A549 (cell line): ENCODE measurements at regions not wholly inside any gene's neighbourhood (a gene's known extent, or its start where the extent isn't known, plus 50 kb on each side); places are given as distances from the start of the nearest gene placed in this dataset.

Experiments
- ATAC-seq, 2 experiments: fragments of 200-7000 bp in 1 of 2; fragments of >200 bp in 1 of 2; cut with Nextera tagmentation in 1 of 2; cut with Tn5 transposase in 1 of 2; 3 replicates each; pipeline versions ENCODE4 v1.8.0 to v1.9.1; 2018 to 2020; ENCODE audit warnings: mild to moderate bottlenecking in 1 of 2, moderate library complexity in 1 of 2
- CTCF ChIA-PET: fragments of 300-600 bp; sonication (Branson Sonifier 250); formaldehyde crosslinking; extraction: SDS; loops from one replicate; lab custom pipeline; 2021; ENCODE audit warnings: antibody characterized with exemption, inconsistent platforms; lab: Yijun Ruan, JAX
- POLR2A ChIA-PET: fragments of 350-600 bp; formaldehyde crosslinking; extraction: SDS; loops from one replicate; lab custom pipeline; 2021; ENCODE audit warnings: antibody characterized with exemption, inconsistent platforms; lab: Yijun Ruan, JAX
- DNase-seq, 2 experiments: peaks; one replicate each; pipeline versions ENCODE4 v3.0.0 to v3.0.0-alpha.2; 2011 to 2016; ENCODE audit warnings: low read depth in 1 of 2, low spot score in 1 of 2
- FAIRE-seq: peaks from 2 replicates; lab custom pipeline; 2011; peaks lifted over from hg19 to GRCh38; lab: Jason Lieb, UNC
- H3K27ac ChIP-seq, 2 experiments: fragments of >200 bp; sonication (Bioruptor Twin); formaldehyde crosslinking; 3 replicates each; pipeline ENCODE4 v1.5.1; 2016 to 2017
- H3K4me1 ChIP-seq: fragments of >200 bp; sonication (Bioruptor Twin); formaldehyde crosslinking; 3 replicates; pipeline ENCODE4 v1.6.1; 2016
- H3K4me2 ChIP-seq: fragments of >200 bp; sonication (Bioruptor Twin); formaldehyde crosslinking; 3 replicates; pipeline ENCODE4 v1.6.1; 2016
- H3K4me3 ChIP-seq: fragments of >200 bp; sonication (Bioruptor Twin); formaldehyde crosslinking; 3 replicates; pipeline ENCODE4 v1.5.1; 2016
- H3K9me3 ChIP-seq: fragments of >200 bp; sonication (Bioruptor Twin); formaldehyde crosslinking; 3 replicates; pipeline ENCODE4 v1.6.1; 2016
- BHLHE40 ChIP-seq: IDR thresholded peaks from 2 replicates; pipeline ENCODE4 v1.6.1; 2012; ENCODE audit warnings: low read depth, low read length, inconsistent platforms
- CBX8 ChIP-seq: fragments of 200-600 bp; sonication (generic); IDR thresholded peaks from 2 replicates; pipeline ENCODE4 v1.6.1; 2016
- CEBPB ChIP-seq, 2 experiments: fragments of >200 bp in 1 of 2; sonication (Bioruptor Twin) in 1 of 2; formaldehyde crosslinking in 1 of 2; IDR thresholded peaks; 2 replicates each; pipeline ENCODE4 v1.6.1; 2012 to 2016
- CHD2 ChIP-seq: fragments of 150-350 bp; IDR thresholded peaks from 2 replicates; pipeline ENCODE4 v1.6.1; 2014; ENCODE audit warnings: low read length; ENCODE audit not compliant: partially characterized antibody
- ESRRA ChIP-seq: fragments of 150-350 bp; IDR thresholded peaks from 2 replicates; pipeline ENCODE4 v1.6.1; 2014; ENCODE audit warnings: mild to moderate bottlenecking, low read length, borderline replicate concordance
- FOSB ChIP-seq: fragments of 250-450 bp; sonication (Bioruptor Pico); IDR thresholded peaks from 2 replicates; pipeline ENCODE4 v1.5.0; 2020; ENCODE audit warnings: mild to moderate bottlenecking, moderate library complexity
- HEYL ChIP-seq: fragments of 250-450 bp; sonication (Bioruptor Pico); IDR thresholded peaks from 2 replicates; pipeline ENCODE4 v1.8.0; 2021; ENCODE audit warnings: mild to moderate bottlenecking, moderate library complexity
- HOXA7 ChIP-seq: fragments of 250-450 bp; sonication (Bioruptor Pico); IDR thresholded peaks from 2 replicates; pipeline ENCODE4 v1.5.0; 2020; ENCODE audit warnings: mild to moderate bottlenecking, moderate library complexity
- JUNB ChIP-seq: fragments of >200 bp; sonication (Bioruptor Twin); formaldehyde crosslinking; IDR thresholded peaks from 2 replicates; pipeline ENCODE4 v1.6.1; 2016
- KDM1A ChIP-seq: fragments of 200-600 bp; sonication (generic); IDR thresholded peaks from 2 replicates; pipeline ENCODE4 v1.6.1; 2016; ENCODE audit warnings: low read depth, mild to moderate bottlenecking
- PBX3 ChIP-seq: IDR thresholded peaks from 2 replicates; pipeline ENCODE4 v1.6.1; 2012
- RARB ChIP-seq: fragments of 250-450 bp; sonication (Bioruptor Pico); IDR thresholded peaks from 2 replicates; pipeline ENCODE4 v1.8.0; 2021; ENCODE audit warnings: mild to moderate bottlenecking, moderate library complexity
- RCOR1 ChIP-seq: fragments of 150-350 bp; IDR thresholded peaks from 2 replicates; pipeline ENCODE4 v1.6.1; 2014; ENCODE audit warnings: antibody characterized with exemption, low read length, low read depth
- RFX5 ChIP-seq: fragments of 450-650 bp; IDR thresholded peaks from 2 replicates; pipeline ENCODE4 v1.7.1; 2014; ENCODE audit warnings: antibody characterized with exemption, mild to moderate bottlenecking, moderate library complexity
- RNF2 ChIP-seq: fragments of 200-600 bp; sonication (generic); IDR thresholded peaks from 2 replicates; pipeline ENCODE4 v1.6.1; 2016; ENCODE audit warnings: low read depth, mild to moderate bottlenecking, antibody characterized with exemption, moderate library complexity, borderline replicate concordance
- SREBF2 ChIP-seq: fragments of 450-650 bp; IDR thresholded peaks from 2 replicates; pipeline ENCODE4 v1.6.1; 2014; ENCODE audit warnings: mild to moderate bottlenecking, moderate library complexity
- TFCP2L1 ChIP-seq: fragments of 250-450 bp; sonication (Bioruptor Pico); IDR thresholded peaks from 2 replicates; pipeline ENCODE4 v1.5.0; 2021; ENCODE audit warnings: mild to moderate bottlenecking
- ZFP36 ChIP-seq: fragments of 450-650 bp; IDR thresholded peaks from 2 replicates; pipeline ENCODE4 v1.6.1; 2014; ENCODE audit warnings: borderline replicate concordance; ENCODE audit not compliant: partially characterized antibody
- WGBS: methylation state at CpG from one replicate; pipeline ENCODE4 v1.1.6; 2017; ENCODE audit errors: missing lambda C conversion rate; 5-methylcytosine and 5-hydroxymethylcytosine counted together
- TF ChIP-seq, protein P1 (sequence below): IDR thresholded peaks from 2 replicates; pipeline ENCODE4 v1.6.1; 2012; ENCODE audit warnings: low read depth, borderline replicate concordance
- TF ChIP-seq, protein P2 (sequence below): fragments of >200 bp; sonication (Bioruptor Twin); formaldehyde crosslinking; IDR thresholded peaks from 3 replicates; pipeline ENCODE4 v1.5.1; 2016
- TF ChIP-seq, protein P3 (sequence below): fragments of 200-600 bp; sonication (generic); IDR thresholded peaks from 2 replicates; pipeline ENCODE4 v1.6.1; 2016; ENCODE audit warnings: antibody characterized with exemption, mild to moderate bottlenecking, moderate library complexity

DNA sequence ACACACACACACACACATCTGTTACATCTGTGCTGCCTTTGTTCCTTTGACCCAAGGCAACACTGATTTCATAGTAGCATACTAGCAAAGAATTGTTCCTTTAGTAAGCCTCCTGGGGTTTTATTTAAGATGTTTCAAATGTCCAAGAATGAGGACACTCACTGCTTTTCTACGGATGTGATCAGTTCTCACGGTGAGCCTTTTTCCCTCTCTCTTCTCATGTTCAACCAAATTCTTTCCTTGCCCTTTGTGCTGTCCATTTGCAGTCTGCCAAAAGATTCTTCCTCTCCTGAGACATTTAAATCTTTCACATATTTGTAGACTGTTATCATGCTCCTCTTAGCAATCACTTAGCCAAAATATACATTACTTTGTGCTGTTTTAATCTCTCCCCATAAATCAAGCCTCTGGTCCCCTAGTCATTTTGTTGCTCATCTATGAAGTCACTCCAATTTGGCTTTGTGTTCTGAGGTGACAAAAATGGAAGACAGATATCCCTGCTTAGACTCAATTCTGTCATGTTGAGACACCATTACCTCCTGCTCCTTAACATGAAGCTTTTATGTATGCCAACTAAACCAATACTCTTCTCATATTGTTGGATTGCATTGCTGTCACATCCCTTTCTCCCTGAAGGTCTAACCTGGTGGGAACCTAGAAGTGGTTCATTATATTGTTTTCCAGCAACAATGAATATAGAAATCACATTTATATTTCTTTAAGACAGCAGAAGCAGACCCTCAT lies 1605.3 kb upstream of the ACVR2A start:
- Histone ChIP-seq H3K4me1 (no peaks in the 10 kb centered on the region), H3K4me2 (no peak overlapping the region), H3K27ac (no peak overlapping the region), H3K4me3 (no peak overlapping the region), H3K9me3 (no peaks in the 10 kb centered on the region)
- ChIA-PET CTCF (interaction anchor here (1.2 kb wide), 1 partner anchor 102 kb away, joined by 3 read pairs; no protein-coding TSS in a partner anchor), POLR2A (no interaction called here)
- TF ChIP-seq FOSB (no peak), TFCP2L1 (CRISPR knock-in tag) (no peak)
- TF ChIP-seq, protein P1, sequence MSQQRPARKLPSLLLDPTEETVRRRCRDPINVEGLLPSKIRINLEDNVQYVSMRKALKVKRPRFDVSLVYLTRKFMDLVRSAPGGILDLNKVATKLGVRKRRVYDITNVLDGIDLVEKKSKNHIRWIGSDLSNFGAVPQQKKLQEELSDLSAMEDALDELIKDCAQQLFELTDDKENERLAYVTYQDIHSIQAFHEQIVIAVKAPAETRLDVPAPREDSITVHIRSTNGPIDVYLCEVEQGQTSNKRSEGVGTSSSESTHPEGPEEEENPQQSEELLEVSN, result no peak
- no peak for FAIRE-seq
- 43% methylated on average over 2 of the region's 2 CpGs for WGBS
- ATAC-seq, result no peak
- DNase-seq, result no peak

GRCh38 chr2:146238254-146238966 lies 1606.4 kb upstream of the ACVR2A start:
- WGBS, result 73% methylated on average over 3 of the region's 3 CpGs
- ATAC-seq (no peak), DNase-seq (no peak), FAIRE-seq (no peak)
- ChIA-PET POLR2A (no interaction called here), CTCF (no interaction called here)
- Histone ChIP-seq H3K4me1 (no peaks in the 10 kb centered on the region), H3K4me3 (no peak overlapping the region), H3K4me2 (no peak overlapping the region), H3K27ac (no peak overlapping the region), H3K9me3 (no peaks in the 10 kb centered on the region)
- no peak for TF ChIP-seq SREBF2

DNA sequence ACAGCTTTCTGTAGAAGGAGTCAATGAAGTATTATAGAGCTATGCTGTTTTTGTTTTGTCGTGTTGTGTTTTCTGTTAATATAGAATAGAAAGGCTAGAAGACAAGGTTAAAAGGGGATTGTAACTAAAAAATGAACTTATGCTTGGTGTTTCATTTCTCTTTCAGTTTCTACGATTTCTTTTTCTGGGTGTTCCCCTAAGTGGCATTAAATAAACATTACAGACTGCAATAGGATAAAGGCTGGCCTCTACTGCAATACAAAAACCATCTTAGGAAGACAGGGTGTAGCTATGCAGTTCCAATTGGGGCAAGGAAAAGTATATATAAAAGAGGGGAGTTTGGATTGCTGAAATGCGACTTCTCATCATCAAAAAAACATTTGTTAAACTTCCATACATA lies 1609.7 kb upstream of the ACVR2A start:
- ATAC-seq (no peak), FAIRE-seq (no peak), DNase-seq (no peak)
- Histone ChIP-seq H3K27ac (no peak overlapping the region), H3K9me3 (no peaks in the 10 kb centered on the region), H3K4me3 (no peak overlapping the region), H3K4me2 (no peak overlapping the region), H3K4me1 (no peaks in the 10 kb centered on the region)
- ChIA-PET CTCF (no interaction called here), POLR2A (no interaction called here)
- 11% methylated on average over 3 of the region's 3 CpGs for WGBS
- TF ChIP-seq, protein P2, sequence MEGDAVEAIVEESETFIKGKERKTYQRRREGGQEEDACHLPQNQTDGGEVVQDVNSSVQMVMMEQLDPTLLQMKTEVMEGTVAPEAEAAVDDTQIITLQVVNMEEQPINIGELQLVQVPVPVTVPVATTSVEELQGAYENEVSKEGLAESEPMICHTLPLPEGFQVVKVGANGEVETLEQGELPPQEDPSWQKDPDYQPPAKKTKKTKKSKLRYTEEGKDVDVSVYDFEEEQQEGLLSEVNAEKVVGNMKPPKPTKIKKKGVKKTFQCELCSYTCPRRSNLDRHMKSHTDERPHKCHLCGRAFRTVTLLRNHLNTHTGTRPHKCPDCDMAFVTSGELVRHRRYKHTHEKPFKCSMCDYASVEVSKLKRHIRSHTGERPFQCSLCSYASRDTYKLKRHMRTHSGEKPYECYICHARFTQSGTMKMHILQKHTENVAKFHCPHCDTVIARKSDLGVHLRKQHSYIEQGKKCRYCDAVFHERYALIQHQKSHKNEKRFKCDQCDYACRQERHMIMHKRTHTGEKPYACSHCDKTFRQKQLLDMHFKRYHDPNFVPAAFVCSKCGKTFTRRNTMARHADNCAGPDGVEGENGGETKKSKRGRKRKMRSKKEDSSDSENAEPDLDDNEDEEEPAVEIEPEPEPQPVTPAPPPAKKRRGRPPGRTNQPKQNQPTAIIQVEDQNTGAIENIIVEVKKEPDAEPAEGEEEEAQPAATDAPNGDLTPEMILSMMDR, result no peak
- TF ChIP-seq HOXA7 (CRISPR knock-in tag) (no peak), ZFP36 (no peak), RFX5 (no peak), RARB (CRISPR knock-in tag) (no peak), RNF2 (no peak), PBX3 (no peak), KDM1A (no peak), ESRRA (no peak), JUNB (no peak), CEBPB (IDR thresholded peaks at IDR 0.05) (no peak), CHD2 (no peak), BHLHE40 (no peak), CBX8 (no peak), HEYL (CRISPR knock-in tag) (no peak), RCOR1 (no peak)
- TF ChIP-seq, protein P3, sequence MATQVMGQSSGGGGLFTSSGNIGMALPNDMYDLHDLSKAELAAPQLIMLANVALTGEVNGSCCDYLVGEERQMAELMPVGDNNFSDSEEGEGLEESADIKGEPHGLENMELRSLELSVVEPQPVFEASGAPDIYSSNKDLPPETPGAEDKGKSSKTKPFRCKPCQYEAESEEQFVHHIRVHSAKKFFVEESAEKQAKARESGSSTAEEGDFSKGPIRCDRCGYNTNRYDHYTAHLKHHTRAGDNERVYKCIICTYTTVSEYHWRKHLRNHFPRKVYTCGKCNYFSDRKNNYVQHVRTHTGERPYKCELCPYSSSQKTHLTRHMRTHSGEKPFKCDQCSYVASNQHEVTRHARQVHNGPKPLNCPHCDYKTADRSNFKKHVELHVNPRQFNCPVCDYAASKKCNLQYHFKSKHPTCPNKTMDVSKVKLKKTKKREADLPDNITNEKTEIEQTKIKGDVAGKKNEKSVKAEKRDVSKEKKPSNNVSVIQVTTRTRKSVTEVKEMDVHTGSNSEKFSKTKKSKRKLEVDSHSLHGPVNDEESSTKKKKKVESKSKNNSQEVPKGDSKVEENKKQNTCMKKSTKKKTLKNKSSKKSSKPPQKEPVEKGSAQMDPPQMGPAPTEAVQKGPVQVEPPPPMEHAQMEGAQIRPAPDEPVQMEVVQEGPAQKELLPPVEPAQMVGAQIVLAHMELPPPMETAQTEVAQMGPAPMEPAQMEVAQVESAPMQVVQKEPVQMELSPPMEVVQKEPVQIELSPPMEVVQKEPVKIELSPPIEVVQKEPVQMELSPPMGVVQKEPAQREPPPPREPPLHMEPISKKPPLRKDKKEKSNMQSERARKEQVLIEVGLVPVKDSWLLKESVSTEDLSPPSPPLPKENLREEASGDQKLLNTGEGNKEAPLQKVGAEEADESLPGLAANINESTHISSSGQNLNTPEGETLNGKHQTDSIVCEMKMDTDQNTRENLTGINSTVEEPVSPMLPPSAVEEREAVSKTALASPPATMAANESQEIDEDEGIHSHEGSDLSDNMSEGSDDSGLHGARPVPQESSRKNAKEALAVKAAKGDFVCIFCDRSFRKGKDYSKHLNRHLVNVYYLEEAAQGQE, result no peak
